GM19238 (cell line): ENCODE measurements at regions not wholly inside any gene's neighbourhood (a gene's known extent, or its start where the extent isn't known, plus 50 kb on each side); places are given as distances from the start of the nearest gene placed in this dataset.
"Not testable (repeated sequence)": the region's sequence is repeated elsewhere in the genome, so short reads cannot be mapped to it uniquely, and the experiment has no call there.

ENCODE experiments used
- DNase-seq: peaks from one replicate; pipeline ENCODE4 v3.0.0; 2011; ENCODE audit warnings: low spot score; ENCODE audit not compliant: insufficient read length

DNA sequence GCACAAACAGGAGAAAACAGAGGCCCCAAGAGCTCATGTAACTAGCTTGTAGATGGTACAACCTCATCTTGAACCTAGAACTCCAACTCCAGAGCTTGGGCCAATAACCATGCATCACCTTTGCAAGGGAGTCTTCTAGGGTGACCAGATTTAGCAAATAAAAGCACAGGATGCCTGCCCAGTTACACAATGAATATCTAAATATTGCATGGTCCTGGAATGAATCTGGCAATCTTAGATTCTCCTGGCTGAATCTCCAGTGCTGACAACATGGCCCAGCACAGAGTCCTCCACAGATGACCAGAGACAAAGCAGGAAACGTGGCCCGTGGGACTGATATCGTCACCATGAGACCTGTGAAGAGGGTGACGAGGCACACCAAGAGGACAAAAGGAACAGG is 494.1 kb downstream of the PREX1 start:
- no peak for DNase-seq

- DNase-seq, result no peak
Observed at GRCh38 chr20:48332555-48332954, 495.2 kb downstream of the PREX1 start.

GRCh38 chr20:48331518-48332286 is 496.1 kb downstream of the PREX1 start:
- DNase-seq, result no peak

- DNase-seq, result no peak
Observed at GRCh38 chr20:48329676-48330664, 497.8 kb downstream of the PREX1 start.

- no peak for DNase-seq
Observed at GRCh38 chr20:48329031-48329615, 498.7 kb downstream of the PREX1 start.

- not testable (repeated sequence) for DNase-seq
Observed at GRCh38 chr20:48327848-48328247, 500.0 kb downstream of the PREX1 start.

- DNase-seq, result no peak
Observed at GRCh38 chr20:48326868-48327267, 500.9 kb downstream of the PREX1 start.

GRCh38 chr20:48326434-48326691 is 501.4 kb downstream of the PREX1 start:
- DNase-seq, result no peak

DNA sequence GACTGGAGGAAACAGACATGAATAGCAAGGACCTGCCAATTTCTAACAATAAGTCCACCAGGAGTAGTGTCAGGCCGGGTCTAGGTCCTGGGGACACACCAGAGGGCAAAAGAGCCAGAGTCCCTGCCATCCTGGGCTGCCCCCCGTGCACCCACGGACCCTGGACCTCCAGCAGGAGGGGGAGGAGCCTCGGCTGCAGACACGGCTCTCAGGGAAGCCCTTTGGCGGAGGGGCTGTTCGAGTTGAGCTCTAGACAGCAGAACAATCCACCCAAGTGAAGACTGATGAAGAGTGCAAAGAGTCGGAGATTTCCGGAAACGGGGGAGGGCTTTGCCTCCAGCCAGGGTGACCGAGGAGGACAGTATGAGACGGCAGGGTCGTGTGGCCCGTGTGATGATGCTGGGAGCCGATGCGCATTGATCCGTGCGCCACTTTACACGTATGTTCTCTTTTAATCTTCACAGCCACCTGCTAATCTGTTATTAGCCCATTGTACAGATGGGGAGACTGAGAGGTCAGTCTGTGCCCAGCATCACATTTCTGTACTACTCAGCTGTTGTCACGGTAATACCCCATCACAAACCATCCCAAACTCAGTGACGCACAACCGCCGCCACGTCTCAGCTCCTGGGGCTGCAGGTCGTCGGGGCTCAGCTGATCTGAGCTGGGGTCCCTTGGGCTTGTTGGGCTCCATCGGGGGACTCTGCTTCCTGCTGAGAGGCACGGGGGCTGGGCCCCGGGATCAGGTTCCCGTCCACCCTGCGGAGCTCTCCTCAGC is 502.0 kb downstream of the PREX1 start:
- DNase-seq, result no peak

DNA sequence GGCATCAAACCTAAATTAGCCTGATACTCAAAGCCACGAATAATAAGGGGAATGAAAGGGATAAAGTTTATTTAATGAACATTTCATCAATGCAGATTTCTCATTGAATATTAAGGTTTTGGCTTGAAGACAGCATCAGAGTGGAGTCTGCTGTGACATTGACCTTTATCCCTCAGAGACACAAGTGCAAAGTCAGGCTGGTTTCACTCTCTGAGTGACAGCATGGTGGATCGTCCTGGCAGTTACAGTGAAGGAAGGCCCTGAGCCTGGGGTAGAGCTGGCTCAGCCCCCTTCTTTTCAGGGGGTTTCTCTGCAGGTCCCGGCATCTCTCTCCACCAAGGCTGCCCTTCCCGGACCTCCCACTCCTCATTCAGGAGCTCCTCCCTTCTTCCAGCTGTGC is 503.1 kb downstream of the PREX1 start:
- no peak for DNase-seq

DNA sequence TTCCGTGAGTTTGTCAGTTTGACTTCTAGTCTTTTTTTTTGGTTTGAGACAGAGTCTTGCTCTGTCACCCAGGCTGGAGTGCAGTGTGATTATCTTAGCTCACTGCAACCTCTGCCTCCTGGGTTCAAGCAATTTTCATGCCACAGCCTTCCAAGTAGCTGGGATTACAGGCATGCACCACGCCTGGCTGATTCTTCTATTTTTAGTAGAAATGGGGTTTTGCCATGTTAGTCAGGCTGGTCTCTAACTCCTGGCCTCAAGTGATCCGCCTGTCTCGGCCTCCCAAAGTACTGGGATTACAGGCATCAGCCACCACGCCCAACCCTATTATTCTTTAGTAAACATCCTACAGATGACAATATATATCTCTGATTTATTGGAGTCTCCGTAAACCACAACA is 506.5 kb downstream of the PREX1 start:
- DNase-seq, result no peak

DNA sequence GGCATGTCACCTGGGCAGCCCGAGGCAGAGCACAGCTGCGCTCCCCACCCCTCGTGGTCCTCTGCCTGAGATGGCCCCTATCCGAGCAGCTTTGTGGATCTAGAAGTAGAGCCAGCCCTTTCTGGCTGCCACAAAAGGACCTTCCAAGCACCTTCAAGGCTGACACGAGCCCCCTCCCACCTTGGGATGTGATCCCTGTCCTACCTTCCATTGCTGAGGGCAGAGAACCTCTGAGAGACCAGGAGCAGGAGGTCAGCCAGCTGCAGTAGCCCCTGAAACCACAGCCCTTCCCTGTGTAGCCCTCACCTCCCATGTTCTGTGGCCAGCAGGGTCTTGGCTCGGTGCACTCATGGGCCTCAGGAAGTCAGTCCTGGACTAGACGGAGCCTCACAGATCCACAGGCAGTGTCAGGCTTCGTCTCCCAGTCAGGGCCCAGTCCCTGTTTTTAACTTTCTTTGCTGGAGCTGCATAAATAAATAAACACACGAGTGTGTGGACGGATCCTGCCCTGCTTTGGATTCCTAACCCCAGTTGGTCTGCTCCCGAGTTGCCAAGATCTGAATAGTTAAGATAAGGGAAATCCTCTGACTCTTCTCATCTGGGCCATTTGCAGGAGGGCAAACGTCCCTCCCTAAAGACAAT is 507.7 kb downstream of the PREX1 start:
- no peak for DNase-seq

GRCh38 chr20:48317578-48317977 is 510.2 kb downstream of the PREX1 start:
- DNase-seq, result no peak

DNA sequence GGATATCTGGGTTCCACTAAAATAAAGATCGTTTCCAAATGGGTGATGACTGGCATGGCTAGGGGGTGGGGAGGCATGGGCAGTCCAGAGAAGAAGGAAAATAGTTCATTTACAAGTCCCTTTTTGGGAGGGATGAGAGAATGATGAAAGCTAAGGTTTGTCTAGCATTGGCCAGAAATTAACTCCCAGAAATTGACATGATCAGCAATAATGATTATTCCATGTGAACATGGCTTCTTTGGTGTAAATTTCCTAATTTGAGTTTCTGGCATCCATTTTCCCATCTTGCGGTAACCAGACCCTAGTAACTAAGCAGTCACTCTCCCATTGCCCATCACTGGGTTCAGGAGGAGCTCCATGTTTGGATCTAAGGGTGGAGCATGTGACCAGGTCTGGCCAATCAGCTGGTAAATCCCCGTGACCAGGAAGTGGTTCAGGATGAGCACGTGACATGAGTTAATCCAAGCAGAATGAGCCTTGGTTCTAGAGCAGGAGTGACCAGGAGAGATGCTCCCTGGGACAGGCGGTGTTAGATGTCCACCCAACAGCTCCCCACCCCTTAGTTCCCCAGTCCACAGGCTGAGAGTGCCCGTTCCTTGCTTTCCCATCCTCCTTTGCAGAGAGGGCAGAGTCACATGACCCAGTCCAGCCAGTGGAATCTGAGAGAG is 512.7 kb downstream of the PREX1 start:
- no peak for DNase-seq

GRCh38 chr20:48313324-48313723 is 514.5 kb downstream of the PREX1 start:
- DNase-seq, result no peak

DNA sequence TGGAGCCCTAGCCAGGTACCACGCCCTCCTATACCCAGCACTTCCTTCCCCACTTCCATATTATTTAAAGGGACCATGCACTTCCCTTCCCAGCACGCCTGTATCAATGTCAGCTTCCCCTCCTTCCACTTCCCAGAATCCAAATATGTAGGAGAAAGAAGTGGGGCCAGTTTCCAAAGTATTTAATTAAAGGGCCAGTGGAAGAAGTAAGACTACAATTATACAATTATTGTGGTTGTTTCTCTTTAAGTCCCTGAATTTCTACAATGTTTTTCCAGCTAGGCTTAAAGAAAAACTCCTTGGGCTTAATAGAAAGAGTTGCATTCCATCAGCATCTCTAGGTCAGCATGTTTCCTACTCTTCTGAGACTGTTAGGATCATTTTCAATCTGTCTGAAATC is 515.8 kb downstream of the PREX1 start:
- DNase-seq, result no peak

DNA sequence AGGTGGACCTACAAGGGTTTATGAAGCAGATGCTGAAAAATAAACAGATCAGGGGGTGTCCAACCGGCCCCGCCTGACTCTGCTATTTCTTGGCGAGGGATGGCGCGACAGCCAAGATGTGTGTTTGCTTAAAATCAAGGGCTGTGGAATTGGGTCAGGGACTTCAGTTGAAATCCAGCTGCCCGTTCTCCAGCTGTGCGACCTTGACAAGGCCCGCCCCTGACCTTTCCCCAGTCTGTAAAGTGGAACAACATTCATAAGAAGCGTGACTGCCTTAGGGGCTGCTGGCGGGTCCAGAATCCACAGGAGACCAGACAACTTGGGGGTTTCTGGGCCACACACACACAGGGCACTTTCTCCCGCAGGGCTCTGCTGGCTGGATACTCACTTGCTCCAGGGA is 517.5 kb downstream of the PREX1 start:
- no peak for DNase-seq

DNA sequence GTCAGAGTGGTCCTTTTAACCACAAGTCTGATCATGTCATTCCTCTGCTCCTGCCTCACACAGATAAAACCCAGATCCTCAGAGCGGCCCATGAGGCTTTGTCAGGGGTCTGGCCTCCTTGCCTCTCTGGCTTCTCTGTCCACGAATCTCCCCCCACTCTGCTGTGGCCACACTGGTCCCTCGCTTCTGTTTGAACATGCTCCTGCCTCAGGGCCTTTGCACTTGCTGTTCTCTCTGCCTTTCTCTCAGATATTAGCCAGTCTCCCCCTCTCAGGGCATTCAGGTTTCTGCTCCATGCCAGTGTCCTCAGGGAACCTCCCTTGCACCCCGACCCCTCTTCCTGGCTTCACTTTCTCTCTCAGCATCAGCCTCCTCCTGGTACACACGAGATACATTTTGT is 518.5 kb downstream of the PREX1 start:
- DNase-seq, result no peak

DNA sequence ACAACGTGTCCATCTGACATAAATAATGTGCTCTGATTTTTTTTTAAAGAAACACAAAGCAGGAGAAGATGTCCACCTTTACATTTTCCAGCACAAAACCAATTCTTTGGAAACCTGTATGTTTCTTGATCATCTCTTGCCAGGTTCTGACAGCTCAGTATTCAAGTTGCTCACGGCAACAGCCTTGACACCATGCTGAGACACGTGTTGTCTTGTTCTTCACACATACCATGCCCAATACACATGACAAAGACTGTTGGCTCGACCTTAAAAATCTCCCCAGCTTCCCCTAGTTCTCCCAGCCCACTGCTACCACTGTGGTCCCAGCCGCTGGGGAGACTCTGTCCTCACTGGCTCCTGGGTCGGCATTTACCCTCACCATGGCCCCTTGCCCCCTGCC is 518.9 kb downstream of the PREX1 start:
- no peak for DNase-seq

DNA sequence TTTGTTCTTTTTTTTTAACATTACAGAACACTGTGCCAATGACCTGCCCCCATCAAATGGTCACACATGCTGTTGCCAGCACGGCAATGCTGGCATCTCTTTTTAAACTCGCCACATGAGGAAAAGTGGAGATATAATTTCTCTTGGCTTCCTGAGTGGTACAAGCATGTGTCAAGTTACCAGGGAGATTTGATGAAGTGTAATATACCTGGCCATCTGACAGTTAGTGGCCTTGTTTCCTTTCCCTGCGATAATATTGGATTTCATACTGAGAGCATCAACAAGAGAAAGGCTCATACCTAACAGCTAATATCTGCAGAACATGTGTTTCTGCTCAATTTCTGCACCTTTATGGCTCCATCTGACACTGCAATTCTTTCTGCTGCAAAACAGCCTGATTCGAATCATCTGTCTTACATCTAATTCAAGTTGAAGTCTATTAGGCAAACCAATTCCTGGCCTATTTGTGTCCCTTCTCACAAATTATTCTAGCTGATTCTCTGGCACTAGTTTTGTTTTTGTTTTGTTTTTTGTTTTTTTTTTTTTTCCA is 519.5 kb downstream of the PREX1 start:
- DNase-seq, result no peak
